IMR-90 (cell line): ENCODE measurements at regions not wholly inside any gene's neighbourhood (a gene's known extent, or its start where the extent isn't known, plus 50 kb on each side); places are given as distances from the start of the nearest gene placed in this dataset.

Experiments
- ATAC-seq: fragments of 200-7000 bp; cut with Tn5 transposase; 2 replicates; pipeline ENCODE4 v1.9.1; 2020; ENCODE audit warnings: low read depth, mild to moderate bottlenecking, moderate library complexity
- BruUV-seq: library from RNA; stranded (reverse); fragments of 400-500 nt; replicated peaks from 2 replicates; lab custom pipeline; 2021; lab: Mats Ljungman, UMichigan
- CTCF ChIA-PET: fragments of 300-600 bp; formaldehyde crosslinking; extraction: SDS; loops from one replicate; lab custom pipeline; 2021; ENCODE audit warnings: antibody characterized with exemption; lab: Yijun Ruan, JAX
- POLR2A ChIA-PET: fragments of 300-600 bp; sonication (Branson Sonifier 250); formaldehyde crosslinking; loops from one replicate; lab custom pipeline; 2022; ENCODE audit warnings: antibody characterized with exemption; ENCODE audit not compliant: unreplicated experiment; lab: Charles Lee
- DNase-seq: peaks from one replicate; pipeline ENCODE4 v3.0.0; 2013
- H2AFZ ChIP-seq: replicated peaks from 2 replicates; pipeline ENCODE3; 2013; ENCODE audit warnings: low read length, mild to moderate bottlenecking; ENCODE audit not compliant: poor library complexity
- H2AK5ac ChIP-seq: 2 replicates; pipeline ENCODE4 v1.6.1; 2013; ENCODE audit warnings: low read depth, low read length, inconsistent platforms
- H2AK9ac ChIP-seq: replicated peaks from 2 replicates; pipeline ENCODE3; 2013; ENCODE audit warnings: mild to moderate bottlenecking, low read depth, low read length, moderate library complexity; ENCODE audit not compliant: poor library complexity
- H2BK120ac ChIP-seq: 2 replicates; pipeline ENCODE4 v1.6.1; 2013; ENCODE audit warnings: low read depth, low read length, inconsistent platforms
- H2BK15ac ChIP-seq: 3 replicates; pipeline ENCODE4 v1.6.1; 2013; ENCODE audit warnings: low read depth, low read length, inconsistent platforms
- H2BK20ac ChIP-seq: 2 replicates; pipeline ENCODE4 v1.6.1; 2013; ENCODE audit warnings: low read depth, mild to moderate bottlenecking, inconsistent platforms, low read length, moderate library complexity
- H2BK5ac ChIP-seq: 2 replicates; pipeline ENCODE4 v1.6.1; 2013; ENCODE audit warnings: mild to moderate bottlenecking, low read depth, low read length, inconsistent platforms; ENCODE audit not compliant: poor library complexity, severe bottlenecking
- H3K14ac ChIP-seq: replicated peaks from 2 replicates; pipeline ENCODE4 v1.6.1; 2013; ENCODE audit warnings: low read depth, low read length, inconsistent platforms
- H3K18ac ChIP-seq: 2 replicates; pipeline ENCODE4 v1.6.1; 2013; ENCODE audit warnings: low read depth, low read length, control low read depth
- H3K23ac ChIP-seq: 2 replicates; pipeline ENCODE4 v1.6.1; 2013; ENCODE audit warnings: low read depth, low read length, inconsistent platforms
- H3K27ac ChIP-seq: 2 replicates; pipeline ENCODE4 v1.5.1; 2013; ENCODE audit warnings: mild to moderate bottlenecking, control low read depth, low read length; ENCODE audit not compliant: insufficient read depth
- H3K27me3 ChIP-seq: 2 replicates; pipeline ENCODE4 v1.6.1; 2013; ENCODE audit warnings: low read length; ENCODE audit not compliant: control insufficient read depth, insufficient read depth
- H3K36me3 ChIP-seq: 2 replicates; pipeline ENCODE4 v1.6.1; 2013; ENCODE audit warnings: low read length, mixed read lengths; ENCODE audit not compliant: control insufficient read depth, insufficient read depth
- H3K4ac ChIP-seq: 2 replicates; pipeline ENCODE4 v1.6.1; 2013; ENCODE audit warnings: low read depth, low read length, inconsistent platforms
- H3K4me1 ChIP-seq: 2 replicates; pipeline ENCODE4 v1.6.1; 2013; ENCODE audit warnings: low read length, mixed read lengths; ENCODE audit not compliant: control insufficient read depth, insufficient read depth
- H3K4me2 ChIP-seq: 2 replicates; pipeline ENCODE4 v1.6.1; 2013; ENCODE audit warnings: low read depth, mild to moderate bottlenecking, control low read depth, low read length, moderate library complexity
- H3K4me3 ChIP-seq: 2 replicates; pipeline ENCODE4 v1.5.1; 2013; ENCODE audit warnings: low read depth, mild to moderate bottlenecking, control low read depth, low read length, moderate library complexity; ENCODE audit not compliant: insufficient read depth
- H3K56ac ChIP-seq: 2 replicates; pipeline ENCODE4 v1.6.1; 2013; ENCODE audit warnings: low read length, inconsistent platforms; ENCODE audit not compliant: insufficient read depth; ENCODE audit errors: extremely low read depth
- H3K79me1 ChIP-seq, 2 experiments: 2 replicates each; pipeline ENCODE4 v1.6.1; 2013; ENCODE audit warnings: low read length in 2 of 2, inconsistent platforms in 1 of 2, low read depth in 1 of 2
- H3K9ac ChIP-seq: 2 replicates; pipeline ENCODE4 v1.6.1; 2013; ENCODE audit warnings: low read depth, low read length, control low read depth
- H3K9me1 ChIP-seq: 2 replicates; pipeline ENCODE4 v1.6.1; 2013; ENCODE audit warnings: low read length, inconsistent platforms; ENCODE audit not compliant: insufficient read depth
- H3K9me3 ChIP-seq: 2 replicates; pipeline ENCODE4 v1.6.1; 2013; ENCODE audit warnings: low read length; ENCODE audit not compliant: control insufficient read depth, insufficient read depth
- H4K20me1 ChIP-seq: 2 replicates; pipeline ENCODE4 v1.6.1; 2013; ENCODE audit warnings: low read length, inconsistent platforms; ENCODE audit not compliant: insufficient read depth
- H4K5ac ChIP-seq: 2 replicates; pipeline ENCODE4 v1.6.1; 2013; ENCODE audit warnings: mild to moderate bottlenecking, low read depth, low read length, control low read depth
- H4K8ac ChIP-seq, 2 experiments: 2 replicates each; pipeline ENCODE4 v1.6.1; 2013; ENCODE audit warnings: low read depth in 2 of 2, low read length in 2 of 2, control low read depth in 1 of 2, inconsistent platforms in 1 of 2
- H4K91ac ChIP-seq: 2 replicates; pipeline ENCODE4 v1.6.1; 2013; ENCODE audit warnings: low read depth, low read length, inconsistent platforms; ENCODE audit not compliant: insufficient read depth
- BHLHE40 ChIP-seq: fragments of 150-350 bp; IDR thresholded peaks from 2 replicates; pipeline ENCODE4 v1.6.1; 2016; ENCODE audit warnings: mild to moderate bottlenecking, low read depth, low read length
- CEBPB ChIP-seq: IDR thresholded peaks from 2 replicates; pipeline ENCODE4 v1.6.1; 2012; ENCODE audit warnings: low read depth, low read length, improper control_type of control experiment
- CHD1 ChIP-seq: IDR thresholded peaks from 2 replicates; pipeline ENCODE4 v1.6.1; 2012; ENCODE audit warnings: low read depth, low read length, improper control_type of control experiment
- CTCF ChIP-seq: conservative IDR thresholded peaks from 2 replicates; pipeline ENCODE4 v1.5.1; 2012; ENCODE audit warnings: mild to moderate bottlenecking, low read depth, low read length, improper control_type of control experiment
- ELK1 ChIP-seq: fragments of 150-350 bp; IDR thresholded peaks from 2 replicates; pipeline ENCODE4 v1.6.1; 2016; ENCODE audit warnings: low read depth, mild to moderate bottlenecking, low read length, moderate library complexity, borderline replicate concordance
- FOS ChIP-seq: fragments of 150-350 bp; IDR thresholded peaks from 2 replicates; pipeline ENCODE4 v1.6.1; 2016; ENCODE audit warnings: low read depth, low read length
- MAFK ChIP-seq: IDR thresholded peaks from 2 replicates; pipeline ENCODE4 v1.6.1; 2012; ENCODE audit warnings: low read depth, low read length, improper control_type of control experiment
- MAZ ChIP-seq: IDR thresholded peaks from 2 replicates; pipeline ENCODE4 v1.6.1; 2012; ENCODE audit warnings: low read depth, mild to moderate bottlenecking, low read length, improper control_type of control experiment, moderate library complexity, borderline replicate concordance
- MXI1 ChIP-seq: IDR thresholded peaks from 2 replicates; pipeline ENCODE4 v1.6.1; 2012; ENCODE audit warnings: low read depth, mild to moderate bottlenecking, low read length, moderate library complexity, borderline replicate concordance
- NFE2L2 ChIP-seq: fragments of 150-350 bp; IDR thresholded peaks from 2 replicates; pipeline ENCODE4 v1.6.1; 2016; ENCODE audit warnings: low read depth, mild to moderate bottlenecking, low read length
- POLR2A ChIP-seq: IDR thresholded peaks from 2 replicates; pipeline ENCODE4 v1.6.1; 2012; ENCODE audit warnings: mild to moderate bottlenecking, low read depth, low read length
- RAD21 ChIP-seq: IDR thresholded peaks from 2 replicates; pipeline ENCODE4 v1.6.1; 2012; ENCODE audit warnings: low read length, improper control_type of control experiment
- RCOR1 ChIP-seq: IDR thresholded peaks from 2 replicates; pipeline ENCODE4 v1.6.1; 2012; ENCODE audit warnings: mild to moderate bottlenecking, low read length, improper control_type of control experiment; ENCODE audit not compliant: insufficient replicate concordance
- RFX5 ChIP-seq: IDR thresholded peaks from 2 replicates; pipeline ENCODE4 v1.8.0; 2012; ENCODE audit warnings: low read depth, mild to moderate bottlenecking, low read length, moderate library complexity
- SMC3 ChIP-seq: fragments of 150-350 bp; IDR thresholded peaks from 2 replicates; pipeline ENCODE4 v1.6.1; 2016; ENCODE audit warnings: low read depth, mild to moderate bottlenecking, antibody characterized with exemption, low read length, moderate library complexity
- USF2 ChIP-seq: fragments of 150-350 bp; IDR thresholded peaks from 2 replicates; pipeline ENCODE4 v1.6.1; 2017; ENCODE audit warnings: mild to moderate bottlenecking, antibody characterized with exemption, low read length, low read depth
- WGBS, 2 experiments: methylation state at CpG; one replicate each; pipeline versions ENCODE4 v1.1.5 to v1.1.7; 2013; ENCODE audit warnings: missing lambda C conversion rate in 2 of 2; ENCODE audit not compliant: insufficient read length in 1 of 2; ENCODE audit errors: extremely low coverage in 2 of 2; 5-methylcytosine and 5-hydroxymethylcytosine counted together
- dilution Hi-C: fragments of 300-500 bp; cut with HindIII; formaldehyde crosslinking; loops from one replicate; pipeline ENCODE4 v1.14.3; 2018; ENCODE audit warnings: low sequenced_read_pairs; ENCODE audit not compliant: unreplicated experiment
- in situ Hi-C: fragments of 300-500 bp; cut with MboI; formaldehyde crosslinking; loops from 3 replicates; pipeline ENCODE4 v1.14.3; 2019; ENCODE audit warnings: low sequenced_read_pairs, inconsistent platforms, mixed read lengths
- intact Hi-C: fragments of 100-400 bp; cut with micrococcal nuclease; formaldehyde crosslinking; loops from 2 replicates; pipeline ENCODE4 v1.10.0; 2022

- dilution Hi-C loops (no loop called here), in situ Hi-C loops (no loop called here), intact Hi-C loops (no loop called here)
- Histone ChIP-seq H3K79me1 (no peaks in the 10 kb centered on the region), H3K4me2 (no peak overlapping the region), H3K23ac (no peak overlapping the region), H3K56ac (no peak overlapping the region), H4K5ac (no peak overlapping the region), H4K8ac (no peak overlapping the region), H3K4me3 (no peak overlapping the region), H2BK15ac (no peak overlapping the region), H2BK5ac (no peak overlapping the region), H3K4me1 (no peaks in the 10 kb centered on the region), H2BK120ac (no peak overlapping the region), H3K14ac (no peak overlapping the region), H3K27me3 (no peaks in the 10 kb centered on the region), H3K9me3 (peaks cover 3% of the 10 kb centered on the region; the same call in 1 of the 2 replicates), H3K18ac (no peak overlapping the region), H3K9me1 (no peaks in the 10 kb centered on the region), H3K27ac (no peak overlapping the region), H2AK9ac (no peak overlapping the region), H2AFZ (no peak overlapping the region), H3K36me3 (no peaks in the 10 kb centered on the region), H3K9ac (no peak overlapping the region), H2AK5ac (no peak overlapping the region), H4K91ac (no peak overlapping the region), H4K20me1 (no peaks in the 10 kb centered on the region), H2BK20ac (no peak overlapping the region), H3K4ac (no peak overlapping the region)
- no TSS peak for BruUV-seq
- no CpG with 5 or more reads among the region's 4 CpGs for WGBS, 2 experiments
- ChIA-PET CTCF (no interaction called here), POLR2A (no interaction called here)
- no peak for TF ChIP-seq CEBPB
- TF ChIP-seq FOS = no peak
- no peak for TF ChIP-seq RAD21
- no peak for TF ChIP-seq SMC3
- TF ChIP-seq CTCF = no peak
- no peak for TF ChIP-seq ELK1
- no peak for TF ChIP-seq RCOR1
- no peak for TF ChIP-seq NFE2L2
- no peak for TF ChIP-seq MAFK
- TF ChIP-seq POLR2A = no peak
- no peak for TF ChIP-seq USF2
- TF ChIP-seq RFX5 = no peak
- no peak for TF ChIP-seq CHD1
- TF ChIP-seq MAZ = no peak
- TF ChIP-seq BHLHE40 = no peak
- no peak for TF ChIP-seq MXI1
- DNase-seq (no peak), ATAC-seq (no peak)
These were observed 63.7 kb upstream of the APBB1IP start for GRCh38 chr10:26374426-26374825.
